Mucosa of rectum (tissue), 2 donors: ENCODE measurements at regions not wholly inside any gene's neighbourhood (a gene's known extent, or its start where the extent isn't known, plus 50 kb on each side); places are given as distances from the start of the nearest gene placed in this dataset.

Experiments used
- H3K27ac ChIP-seq, 2 donors: one replicate each; pipeline ENCODE4 v1.7.0; 2013; ENCODE audit warnings: inconsistent platforms in 2 of 2, low read depth in 2 of 2, low read length in 2 of 2
- H3K27me3 ChIP-seq, 2 donors: one replicate each; pipeline ENCODE4 v1.7.0; 2013; ENCODE audit warnings: low read length in 2 of 2; ENCODE audit not compliant: control insufficient read depth in 2 of 2, insufficient read depth in 2 of 2
- H3K36me3 ChIP-seq, 2 donors: one replicate each; pipeline ENCODE4 v1.7.0; 2013; ENCODE audit warnings: low read length in 2 of 2; ENCODE audit not compliant: control insufficient read depth in 2 of 2, insufficient read depth in 2 of 2
- H3K4me1 ChIP-seq, 2 donors: one replicate each; pipeline ENCODE4 v1.7.0; 2013; ENCODE audit warnings: low read length in 2 of 2, mild to moderate bottlenecking in 1 of 2; ENCODE audit not compliant: control insufficient read depth in 2 of 2, insufficient read depth in 2 of 2
- H3K4me3 ChIP-seq, 2 donors: one replicate each; pipeline ENCODE4 v1.7.0; 2013; ENCODE audit warnings: low read length in 2 of 2
- H3K9ac ChIP-seq, 2 donors: one replicate each; pipeline ENCODE4 v1.7.0; 2013; ENCODE audit warnings: low read length in 2 of 2, low read depth in 1 of 2, mild to moderate bottlenecking in 1 of 2
- H3K9me3 ChIP-seq, 2 donors: one replicate each; pipeline ENCODE4 v1.7.0; 2013; ENCODE audit warnings: low read length in 2 of 2; ENCODE audit not compliant: control insufficient read depth in 2 of 2
- donor health status: healthy.
- donor health status: Normal muscosa, but diverticular disease.

DNA sequence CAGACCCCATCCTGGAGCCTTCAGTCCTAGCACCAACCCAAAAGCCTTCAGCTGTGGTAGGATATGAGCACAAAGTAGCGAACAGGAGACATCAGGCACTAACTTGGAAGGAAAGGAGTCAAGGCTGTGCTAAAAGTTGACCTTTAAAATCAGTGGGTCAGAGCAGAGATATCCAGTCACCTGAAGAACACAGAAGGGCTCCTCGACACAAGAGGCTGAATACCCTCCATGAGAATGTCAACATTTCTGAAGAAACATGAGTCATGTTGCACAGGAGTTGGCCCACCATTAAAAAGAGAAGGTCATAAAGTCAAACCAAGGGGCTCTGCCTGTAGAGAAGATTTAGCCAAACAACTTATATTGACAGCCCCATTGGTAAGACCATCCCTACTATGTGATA is 172.5 kb downstream of the PLPP3 start:
- Histone ChIP-seq H3K9me3 (no peaks in the 10 kb centered on the region), H3K9ac (no peak overlapping the region), H3K4me3 (no peak overlapping the region), H3K27me3 (no peaks in the 10 kb centered on the region), H3K36me3 (no peaks in the 10 kb centered on the region), H3K27ac (no peak overlapping the region), H3K4me1 (peaks cover 0 to 13% of the 10 kb centered on the region in 2 donors)

DNA sequence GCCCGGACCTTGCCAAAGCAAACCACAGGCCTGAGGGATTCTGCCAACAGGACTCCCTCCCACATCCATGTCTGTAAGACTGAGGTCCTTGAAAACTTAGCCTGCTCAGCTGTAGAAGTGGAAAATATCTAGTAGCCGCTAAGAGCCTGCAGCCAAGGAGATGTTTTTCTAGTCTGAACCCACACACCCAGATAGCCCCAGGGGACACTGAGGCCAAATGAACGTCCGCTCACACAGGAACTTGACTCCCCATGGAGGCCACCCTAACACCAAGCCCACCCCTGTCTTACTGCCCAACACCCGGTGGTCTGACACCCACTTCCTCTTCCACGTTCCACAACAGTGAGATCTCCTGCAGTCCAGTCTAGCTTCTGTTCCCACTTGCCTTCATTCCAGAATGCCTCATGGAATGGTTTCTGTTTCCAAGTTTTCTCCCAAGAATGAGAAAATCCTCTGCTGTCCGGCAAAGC is 174.8 kb downstream of the PLPP3 start:
- Histone ChIP-seq H3K27me3 (no peaks in the 10 kb centered on the region), H3K9me3 (no peaks in the 10 kb centered on the region), H3K9ac (no peak overlapping the region), H3K4me1 (peaks cover 0 to 4% of the 10 kb centered on the region in 2 donors), H3K36me3 (no peaks in the 10 kb centered on the region), H3K27ac (no peak overlapping the region), H3K4me3 (no peak overlapping the region)

DNA sequence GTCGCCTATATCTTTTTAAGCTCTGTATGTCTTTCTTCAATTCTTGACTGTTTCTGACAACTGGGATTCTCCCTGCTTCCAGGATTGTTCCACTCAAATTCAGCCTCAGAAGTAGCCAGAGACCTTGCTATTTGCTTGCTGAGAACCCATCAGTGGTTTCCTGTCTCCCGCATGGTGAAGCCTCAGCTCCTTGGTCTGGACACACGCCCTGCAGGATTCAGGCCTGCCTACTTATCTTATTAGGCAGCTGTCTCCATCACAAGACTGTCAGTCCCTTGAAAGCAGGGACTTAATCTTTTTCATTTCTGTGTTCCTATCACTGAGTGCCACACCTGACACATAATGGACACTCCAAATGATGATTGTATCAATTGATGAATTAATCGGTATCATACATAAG is 175.3 kb downstream of the PLPP3 start:
- H3K36me3 ChIP-seq, result no peaks in the 10 kb centered on the region
- H3K4me1 ChIP-seq, result peaks cover 0 to 4% of the 10 kb centered on the region in 2 donors
- no peak overlapping the region for H3K27ac ChIP-seq
- no peaks in the 10 kb centered on the region for H3K27me3 ChIP-seq
- H3K9me3 ChIP-seq, result no peaks in the 10 kb centered on the region
- H3K9ac ChIP-seq, result no peak overlapping the region
- H3K4me3 ChIP-seq, result no peak overlapping the region

DNA sequence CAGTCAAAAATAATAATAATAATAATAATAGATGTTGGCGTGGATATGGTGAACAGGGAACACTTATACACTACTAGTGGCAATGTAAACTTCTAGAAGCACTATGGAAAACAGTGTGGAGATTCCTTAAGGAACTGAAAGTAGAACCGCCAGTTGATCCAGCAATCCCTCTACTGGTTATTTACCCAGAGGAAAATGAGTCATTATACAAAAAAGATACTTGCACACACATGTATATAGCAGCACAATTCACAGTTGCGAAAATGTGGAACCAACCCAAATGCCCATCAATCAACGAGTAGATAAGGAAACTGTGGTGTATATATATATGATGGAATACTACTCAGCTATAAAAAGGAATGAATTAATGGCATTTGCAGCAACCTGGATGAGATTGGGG is 176.0 kb downstream of the PLPP3 start:
- H3K27me3 ChIP-seq, result no peaks in the 10 kb centered on the region
- peaks cover 0 to 4% of the 10 kb centered on the region in 2 donors for H3K4me1 ChIP-seq
- no peak overlapping the region for H3K4me3 ChIP-seq
- H3K27ac ChIP-seq, result no peak overlapping the region
- no peaks in the 10 kb centered on the region for H3K9me3 ChIP-seq
- H3K36me3 ChIP-seq, result no peaks in the 10 kb centered on the region
- H3K9ac ChIP-seq, result no peak overlapping the region

DNA sequence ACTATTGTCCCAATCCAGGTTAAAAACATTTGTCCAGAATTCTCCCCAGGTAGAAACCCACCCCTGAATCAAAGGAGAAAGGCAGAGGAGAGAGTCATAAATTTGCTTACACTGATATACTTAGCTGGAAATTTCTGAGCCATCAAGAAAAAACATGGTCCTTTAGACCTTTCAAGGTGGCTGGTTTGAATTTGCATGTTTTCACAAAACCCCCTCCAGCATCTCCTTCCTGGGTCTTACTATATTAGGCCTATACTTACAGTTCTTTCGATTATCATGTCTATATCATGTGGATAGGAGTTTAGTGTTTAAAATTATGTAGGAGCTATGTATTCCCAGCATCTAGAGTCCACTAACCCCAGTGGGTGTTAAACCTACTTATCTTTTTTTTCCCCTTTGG is 178.2 kb downstream of the PLPP3 start:
- no peaks in the 10 kb centered on the region for H3K27me3 ChIP-seq
- no peak overlapping the region for H3K4me3 ChIP-seq

DNA sequence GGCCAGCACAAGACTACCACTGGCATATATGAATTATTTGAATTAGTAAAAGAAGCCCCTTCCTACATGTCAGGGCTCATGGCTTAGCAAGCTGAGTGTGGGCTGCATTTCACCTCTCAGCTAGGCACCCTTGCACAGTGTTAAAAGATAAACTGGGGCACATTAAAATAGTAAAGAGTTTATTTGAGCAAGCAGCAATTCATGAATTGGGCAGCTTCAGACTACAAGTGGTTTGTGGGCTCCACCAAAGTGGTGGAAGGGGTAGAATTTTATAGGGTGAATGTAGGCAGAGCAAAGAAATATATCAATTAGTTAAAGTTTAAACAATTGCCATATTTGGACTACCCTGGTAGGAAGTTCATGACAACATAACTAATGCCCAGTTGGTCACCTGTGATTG is 178.8 kb downstream of the PLPP3 start:
- Histone ChIP-seq H3K27me3 (no peaks in the 10 kb centered on the region), H3K9me3 (no peaks in the 10 kb centered on the region), H3K36me3 (no peaks in the 10 kb centered on the region), H3K4me3 (no peak overlapping the region), H3K27ac (no peak overlapping the region), H3K9ac (no peak overlapping the region), H3K4me1 (peaks cover 0 to 4% of the 10 kb centered on the region in 2 donors)

More for the DNA sequence above, 178.2 kb downstream of the PLPP3 start:
- no peak overlapping the region for H3K27ac ChIP-seq
- H3K9ac ChIP-seq, result no peak overlapping the region
- H3K9me3 ChIP-seq, result no peaks in the 10 kb centered on the region
- H3K4me1 ChIP-seq, result peaks cover 0 to 4% of the 10 kb centered on the region in 2 donors
- no peaks in the 10 kb centered on the region for H3K36me3 ChIP-seq

DNA sequence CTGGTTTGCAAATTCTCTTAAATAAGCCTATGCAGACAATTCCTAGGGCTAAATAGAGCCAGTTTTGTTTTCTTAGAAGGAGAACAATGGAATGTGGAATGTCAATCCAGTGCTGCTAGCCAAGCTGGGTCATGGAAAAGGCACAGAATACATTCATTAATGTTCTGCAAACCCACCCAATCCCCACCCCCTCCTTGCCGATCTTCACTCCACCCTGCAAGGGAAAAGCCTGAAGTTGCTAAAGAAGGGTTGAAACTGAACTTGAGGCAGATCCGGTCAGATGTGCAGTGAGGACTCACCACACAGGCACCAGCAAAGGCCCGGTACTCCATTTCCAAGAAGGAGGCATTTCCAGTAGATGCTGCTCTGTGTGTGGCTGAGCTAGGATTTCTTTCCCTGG is 179.6 kb downstream of the PLPP3 start:
- H3K27ac ChIP-seq, result no peak overlapping the region
- no peak overlapping the region for H3K9ac ChIP-seq
- H3K36me3 ChIP-seq, result no peaks in the 10 kb centered on the region
- no peaks in the 10 kb centered on the region for H3K27me3 ChIP-seq
- no peaks in the 10 kb centered on the region for H3K4me1 ChIP-seq
- H3K4me3 ChIP-seq, result no peak overlapping the region
- no peaks in the 10 kb centered on the region for H3K9me3 ChIP-seq

DNA sequence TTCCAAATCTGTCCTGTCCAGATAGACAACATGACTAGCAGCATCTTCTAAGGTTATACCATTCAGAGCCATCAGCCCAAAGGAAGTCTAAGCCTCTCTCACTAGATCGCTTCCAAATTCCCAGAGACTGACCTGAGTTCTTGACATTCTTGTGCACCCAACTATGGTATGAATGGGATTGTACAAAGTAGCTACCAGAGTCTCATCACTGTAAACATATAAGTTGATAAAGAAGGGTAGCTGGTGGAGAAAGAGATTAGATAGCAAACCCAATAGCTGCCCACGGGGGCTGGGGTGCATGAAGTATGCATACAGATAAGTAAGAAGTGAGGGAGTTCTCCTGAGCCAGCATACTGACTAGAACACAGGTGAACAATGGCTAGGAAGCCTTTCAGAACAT is 180.0 kb downstream of the PLPP3 start:
- Histone ChIP-seq H3K4me1 (no peaks in the 10 kb centered on the region), H3K36me3 (no peaks in the 10 kb centered on the region), H3K9ac (no peak overlapping the region), H3K9me3 (no peaks in the 10 kb centered on the region), H3K27ac (no peak overlapping the region), H3K27me3 (no peaks in the 10 kb centered on the region), H3K4me3 (no peak overlapping the region)

DNA sequence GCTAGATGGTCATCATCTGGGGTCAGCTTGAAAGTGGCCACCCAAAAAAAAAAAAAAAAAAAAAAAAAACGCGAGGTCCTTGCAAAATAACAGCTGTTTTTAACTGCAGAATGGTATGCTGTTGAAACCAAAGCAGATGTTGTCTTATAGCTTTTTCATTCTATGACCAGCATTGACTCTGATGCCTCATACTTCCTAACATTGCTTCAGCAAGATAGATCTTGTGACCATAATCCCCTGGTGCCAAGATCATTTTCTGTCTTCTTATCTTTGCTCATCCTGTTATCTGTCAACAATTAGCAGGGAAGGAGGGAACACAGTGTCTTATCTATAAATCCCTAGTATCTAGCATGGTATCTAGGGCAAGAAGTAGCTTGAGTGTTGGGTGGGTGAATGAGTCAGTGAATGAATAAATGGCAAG is 181.5 kb downstream of the PLPP3 start:
- no peak overlapping the region for H3K4me3 ChIP-seq
- H3K36me3 ChIP-seq, result no peaks in the 10 kb centered on the region
- H3K27ac ChIP-seq, result no peak overlapping the region
- no peaks in the 10 kb centered on the region for H3K27me3 ChIP-seq
- no peak overlapping the region for H3K9ac ChIP-seq
- no peaks in the 10 kb centered on the region for H3K9me3 ChIP-seq
- H3K4me1 ChIP-seq, result no peaks in the 10 kb centered on the region

DNA sequence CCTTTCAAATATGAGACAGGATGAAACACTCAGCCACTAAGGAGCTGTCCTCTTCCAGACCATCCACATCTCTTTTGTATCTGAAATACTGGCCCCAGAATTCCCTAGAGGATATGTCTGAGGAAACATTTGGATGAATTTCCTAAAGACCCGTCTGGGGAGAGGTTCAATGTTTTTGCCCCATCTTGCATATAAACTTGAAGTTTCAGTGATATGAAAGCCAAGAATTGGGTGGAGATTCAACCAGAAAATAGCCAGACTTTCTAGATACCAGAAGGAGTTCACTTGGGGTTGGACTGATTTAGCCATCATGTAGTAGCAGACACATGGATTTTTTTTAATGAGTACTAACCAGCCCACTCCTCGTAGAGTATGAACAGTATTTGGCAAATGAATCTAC is 182.0 kb downstream of the PLPP3 start:
- H3K4me3 ChIP-seq, result no peak overlapping the region

DNA sequence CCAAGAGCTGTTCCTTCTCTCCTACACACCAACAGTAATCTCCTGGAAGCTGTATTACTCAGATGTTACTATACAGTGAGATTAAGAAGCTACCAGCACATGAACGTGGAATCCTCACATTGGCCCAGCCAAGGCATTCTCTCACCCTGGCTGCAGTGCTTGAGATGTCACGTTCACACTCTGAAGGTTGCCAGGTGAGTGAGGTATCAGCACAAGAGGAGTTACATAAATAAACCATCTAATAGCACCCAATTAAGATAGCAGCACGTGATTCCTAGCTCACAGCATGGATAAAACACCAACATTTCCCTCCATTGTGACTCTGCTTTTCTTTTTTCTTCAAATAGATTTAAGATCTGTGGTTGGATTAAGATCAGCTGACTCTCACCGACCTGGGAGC is 182.8 kb downstream of the PLPP3 start:
- Histone ChIP-seq H3K4me1 (no peaks in the 10 kb centered on the region), H3K4me3 (no peak overlapping the region), H3K9ac (no peak overlapping the region), H3K27me3 (no peaks in the 10 kb centered on the region), H3K36me3 (no peaks in the 10 kb centered on the region), H3K9me3 (no peaks in the 10 kb centered on the region), H3K27ac (no peak overlapping the region)

More for the DNA sequence above, 182.0 kb downstream of the PLPP3 start:
- no peaks in the 10 kb centered on the region for H3K36me3 ChIP-seq
- no peaks in the 10 kb centered on the region for H3K4me1 ChIP-seq
- no peak overlapping the region for H3K9ac ChIP-seq
- H3K9me3 ChIP-seq, result no peaks in the 10 kb centered on the region
- no peaks in the 10 kb centered on the region for H3K27me3 ChIP-seq
- H3K27ac ChIP-seq, result no peak overlapping the region
